Heart right ventricle (tissue), 16 donors: ENCODE measurements at regions not wholly inside any gene's neighbourhood (a gene's known extent, or its start where the extent isn't known, plus 50 kb on each side); places are given as distances from the start of the nearest gene placed in this dataset.

Source experiments
- ATAC-seq, 8 donors: fragments of 200-7000 bp; cut with Tn5 transposase; one replicate each; pipeline ENCODE4 v1.9.1; 2020; ENCODE audit warnings: mild to moderate bottlenecking in 8 of 8, moderate library complexity in 8 of 8, moderate number of reproducible peaks in 1 of 8
- DNase-seq, 2 donors: peaks; one replicate each; pipeline ENCODE4 v3.0.0-alpha.2; 2020
- H3K27ac ChIP-seq, 10 donors: fragments of 200-600 bp; sonication (generic) in 2 of 10; one replicate each; pipeline versions ENCODE4 v1.5.0 to v1.8.0; 2020 to 2022; ENCODE audit warnings: mild to moderate bottlenecking in 3 of 10
- H3K27me3 ChIP-seq, 7 donors: fragments of 200-600 bp; one replicate each; pipeline ENCODE4 v1.8.0; 2021 to 2022; ENCODE audit warnings: mild to moderate bottlenecking in 2 of 7
- H3K36me3 ChIP-seq, 9 donors: fragments of 200-600 bp; sonication (generic) in 1 of 9; one replicate each; pipeline versions ENCODE4 v1.5.0 to v1.8.0; 2020 to 2022; ENCODE audit warnings: mild to moderate bottlenecking in 2 of 9
- H3K4me1 ChIP-seq, 9 donors: fragments of 200-600 bp; sonication (generic) in 1 of 9; one replicate each; pipeline versions ENCODE4 v1.5.0 to v1.8.0; 2020 to 2022; ENCODE audit warnings: mild to moderate bottlenecking in 4 of 9
- H3K4me3 ChIP-seq, 10 donors: fragments of 200-600 bp; sonication (generic) in 2 of 10; one replicate each; pipeline versions ENCODE4 v1.5.0 to v1.8.0; 2020 to 2022; ENCODE audit warnings: mild to moderate bottlenecking in 7 of 10, moderate library complexity in 2 of 10
- H3K9me3 ChIP-seq, 11 donors: fragments of 200-600 bp in 10 of 11; sonication (generic) in 2 of 11; one replicate each; pipeline versions ENCODE4 v1.5.0 to v1.8.0; 2013 to 2022; ENCODE audit warnings: mild to moderate bottlenecking in 2 of 11, control low read depth in 1 of 11, moderate library complexity in 1 of 11
- CTCF ChIP-seq, 9 donors: fragments of 200-600 bp; sonication (generic) in 2 of 9; IDR thresholded peaks; one replicate each; pipeline versions ENCODE4 v1.5.0 to v1.8.0; 2021 to 2022; ENCODE audit warnings: antibody characterized with exemption in 9 of 9, mild to moderate bottlenecking in 5 of 9, moderate library complexity in 1 of 9
- WGBS, 2 donors: extraction: QIAGEN DNeasy Blood & Tissue Kit; methylation state at CpG; one replicate each; pipeline ENCODE4 v1.1.7; 2013; ENCODE audit warnings: inconsistent platforms in 1 of 2; 5-methylcytosine and 5-hydroxymethylcytosine counted together
- intact Hi-C, 10 donors: fragments of 100-400 bp; cut with DNase I; formaldehyde crosslinking; loops; one replicate each; pipeline versions ENCODE4 v1.11.1 to v1.14.2; 2022
- donor health status: Arrhythmogenic right ventricular cardiomyopathy.
- donor health status: ischemic (EF 13 %, LVEDD 7.1; RV severe dilation, severe dysfunction).
- donor health status: healthy with polysubstance abuse.
- donor health status: DM: no; HTN: yes; CAD: no.
- donor health status: DM: no; HTN: no; CAD: no.
- donor health status: ischemic (EF 25% LVEDD 6.9; RV normal size, moderate dysfunction).
- donor health status: ischemic (EF 25% LVEDD 5.7; RV mildly dilated, moderate dysfunction).
- donor health status: healthy.
- donor health status: DM: yes; HTN: yes; CAD: no.
- donor health status: Ischemic cardiomyopathy.
- donor health status: ischemic (EF 35%, LVEDD 5.7; RV mildly dilated, moderate dysfunction).
- donor health status: nonischemic (EF 11% LVEDD 7.7; RV severe dilation, severe dysfunction).
- donor health status: DM: yes; HTN: yes; CAD: no.
- donor health status: PGD.
- donor health status: ischemic (EF 29% LVEDD 5.4; RV normal size, mild dysfunction).
- donor health status: nonischemic (EF 23%, LVEDD 6.1; RV moderate dilation, normal function).

GRCh38 chr17:55629995-55630394, 92.7 kb downstream of the TMEM100 start:
- Histone ChIP-seq H3K27me3 (peaks cover 0 to 56% (median 13%) of the 10 kb centered on the region in 7 donors), H3K4me3 (no peak overlapping the region), H3K9me3 (no peaks in the 10 kb centered on the region), H3K4me1 (peaks cover 0 to 10% (median 4%) of the 10 kb centered on the region in 9 donors), H3K27ac (no peak overlapping the region), H3K36me3 (no peaks in the 10 kb centered on the region)
- intact Hi-C loops: loop anchor here in 2 of 10 donors (10.0 kb wide), 2 partner anchors 55 to 75 kb away; no protein-coding TSS in a partner anchor
- no peak for DNase-seq
- 76 to 84% methylated on average over 7 of the region's 7 CpGs for WGBS, 2 donors
- no peak for ATAC-seq
- TF ChIP-seq CTCF (IDR thresholded peaks at IDR 0.05): no peak

GRCh38 chr17:55625521-55625920, 97.1 kb downstream of the TMEM100 start:
- no peak for DNase-seq
- H3K4me3 ChIP-seq: no peak overlapping the region
- H3K27ac ChIP-seq: no peak overlapping the region
- H3K4me1 ChIP-seq: peaks cover 0 to 14% (median 0%) of the 10 kb centered on the region in 9 donors
- H3K9me3 ChIP-seq: no peaks in the 10 kb centered on the region
- no peak for ATAC-seq
- H3K36me3 ChIP-seq: no peaks in the 10 kb centered on the region
- no peak for TF ChIP-seq CTCF (IDR thresholded peaks at IDR 0.05)
- intact Hi-C loops: loop anchor here in 1 of 10 donors (10.0 kb wide), 1 partner anchor 71 kb away; no protein-coding TSS in a partner anchor
- peaks cover 0 to 75% (median 24%) of the 10 kb centered on the region in 7 donors for H3K27me3 ChIP-seq

DNA sequence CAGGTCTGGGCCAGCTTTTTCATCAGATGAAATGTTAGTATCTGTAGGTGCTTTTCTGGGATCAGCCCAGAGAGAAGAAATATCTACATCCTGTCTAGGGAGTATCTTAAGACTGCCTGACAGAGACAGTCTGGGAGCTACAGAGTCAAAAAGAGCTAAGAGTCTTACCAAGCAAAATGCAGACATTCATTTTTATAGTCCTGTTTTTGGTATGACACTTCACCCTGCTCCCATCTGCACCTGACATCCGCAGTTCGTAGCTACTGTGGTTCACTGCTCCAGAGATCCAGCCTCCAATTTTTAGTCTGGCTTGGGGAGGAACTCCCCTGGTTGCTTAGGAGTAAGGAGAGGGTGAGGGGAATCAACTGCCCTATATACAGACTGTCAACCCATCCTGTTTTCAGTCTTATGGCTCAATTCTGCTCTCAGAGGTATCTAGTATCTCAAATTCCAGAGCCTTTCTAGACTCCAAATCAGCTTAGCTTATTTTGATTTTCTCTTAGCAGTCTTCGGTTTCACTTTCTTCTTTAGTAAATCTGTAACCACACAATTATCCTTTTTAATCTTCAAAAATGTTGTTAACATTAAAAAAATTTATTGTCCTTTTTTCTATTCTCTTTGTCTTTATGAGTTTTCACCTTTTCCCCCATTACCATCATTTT, 97.8 kb downstream of the TMEM100 start:
- Histone ChIP-seq H3K27ac (no peak overlapping the region), H3K36me3 (no peaks in the 10 kb centered on the region), H3K4me1 (peaks cover 0 to 20% (median 0%) of the 10 kb centered on the region in 9 donors), H3K27me3 (peaks cover 0 to 69% (median 24%) of the 10 kb centered on the region in 7 donors), H3K4me3 (no peak overlapping the region), H3K9me3 (no peaks in the 10 kb centered on the region)
- no peak for DNase-seq
- intact Hi-C loops: loop anchor here in 1 of 10 donors (10.0 kb wide), 1 partner anchor 70 kb away; no protein-coding TSS in a partner anchor
- no peak for TF ChIP-seq CTCF (IDR thresholded peaks at IDR 0.05)
- WGBS, 2 donors: 79 to 84% methylated on average over 3 of the region's 3 CpGs
- no peak for ATAC-seq

DNA sequence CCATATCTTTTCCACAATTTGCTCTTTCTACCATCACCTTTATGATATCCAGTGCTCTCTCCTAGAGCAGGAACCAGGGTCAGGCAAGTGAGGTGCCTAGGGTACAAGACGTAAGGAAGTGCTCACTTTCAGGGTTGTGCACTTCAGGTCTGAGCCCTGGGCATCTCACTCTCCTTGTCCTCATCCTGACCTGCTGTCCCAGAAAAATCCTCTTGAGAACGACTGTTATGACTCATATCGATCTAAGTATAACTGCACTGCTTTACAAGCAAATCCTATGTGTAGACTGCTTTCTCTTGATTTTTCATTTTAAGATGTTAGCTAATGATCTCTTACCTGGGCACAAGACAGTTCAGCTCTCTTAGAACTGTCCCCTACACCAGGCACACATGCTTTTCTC, 100.1 kb downstream of the TMEM100 start:
- intact Hi-C loops: loop anchor here in 1 of 10 donors (10.0 kb wide), 1 partner anchor 68 kb away; no protein-coding TSS in a partner anchor
- peaks cover 0 to 25% (median 0%) of the 10 kb centered on the region in 9 donors for H3K4me1 ChIP-seq
- H3K4me3 ChIP-seq: no peak overlapping the region
- no peaks in the 10 kb centered on the region for H3K9me3 ChIP-seq
- no peak overlapping the region for H3K27ac ChIP-seq
- H3K27me3 ChIP-seq: peaks cover 0 to 66% (median 18%) of the 10 kb centered on the region in 7 donors
- DNase-seq (no peak), ATAC-seq (no peak)
- no peak for TF ChIP-seq CTCF (IDR thresholded peaks at IDR 0.05)
- no peaks in the 10 kb centered on the region for H3K36me3 ChIP-seq
- 74 to 77% methylated on average over 3 of the region's 3 CpGs for WGBS, 2 donors
